ENCODE measurements at regions not wholly inside any gene's neighbourhood (a gene's known extent, or its start where the extent isn't known, plus 50 kb on each side); places are given as distances from the start of the nearest gene placed in this dataset.

DNA sequence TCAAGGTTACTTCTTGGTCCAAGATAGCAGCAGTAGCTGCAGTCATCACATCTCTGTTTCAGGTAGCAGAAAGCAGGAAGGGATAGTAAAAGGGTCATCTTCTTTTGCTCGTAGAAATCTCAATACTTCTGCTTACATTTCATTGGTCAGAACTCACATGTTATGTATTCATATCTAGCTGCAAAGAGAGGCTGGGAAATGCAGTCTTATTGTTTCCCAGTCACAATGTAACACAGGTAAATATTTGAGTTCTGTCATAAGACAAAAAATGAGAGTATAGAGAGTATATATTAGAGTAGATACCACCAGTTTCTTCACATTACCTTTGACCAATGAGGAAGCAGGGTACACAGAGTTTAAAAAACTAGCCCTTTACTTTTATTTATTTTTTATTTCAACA is 132.4 kb upstream of the ITGA6 start:
- CTCF ChIA-PET: interaction anchor here (0.6 kb wide), 1 partner anchor 28 kb away, joined by 3 read pairs; no protein-coding TSS in a partner anchor
- Histone ChIP-seq H3K4me3 (ENCODE audit: low read depth, low read length, poor library complexity, severe bottlenecking) (no peak overlapping the region), H3K36me3 (ENCODE audit: insufficient read depth, low read length, poor library complexity, severe bottlenecking) (no peaks in the 10 kb centered on the region), H3K4me1 (ENCODE audit: insufficient read depth, low read length, poor library complexity, severe bottlenecking) (peaks cover 9% of the 10 kb centered on the region), H3K27ac (ENCODE audit: low read depth, low read length, poor library complexity, severe bottlenecking) (no peak overlapping the region), H3K9me3 (ENCODE audit: low read depth, low read length, poor library complexity, severe bottlenecking) (no peaks in the 10 kb centered on the region), H3K27me3 (replicated peaks; ENCODE audit: insufficient read depth, low read depth, low read length, poor library complexity) (no peaks in the 10 kb centered on the region)
- no peak for TF ChIP-seq EZH2 (IDR thresholded peaks at IDR 0.05; ENCODE audit: borderline replicate concordance, low read depth, low read length, poor library complexity, severe bottlenecking)
- no peak for TF ChIP-seq CTCF (conservative IDR thresholded peaks at IDR 0.05; ENCODE audit: low read depth, low read length)
- no TSS peak for BruUV-seq (replicated peaks)
- POLR2A ChIA-PET (ENCODE audit: low non-redundant PET): no interaction called here
- no peak for DNase-seq (ENCODE audit: low spot score)
- intact Hi-C loops (cut with micrococcal nuclease; ENCODE audit: unreplicated experiment): no loop called here

DNA sequence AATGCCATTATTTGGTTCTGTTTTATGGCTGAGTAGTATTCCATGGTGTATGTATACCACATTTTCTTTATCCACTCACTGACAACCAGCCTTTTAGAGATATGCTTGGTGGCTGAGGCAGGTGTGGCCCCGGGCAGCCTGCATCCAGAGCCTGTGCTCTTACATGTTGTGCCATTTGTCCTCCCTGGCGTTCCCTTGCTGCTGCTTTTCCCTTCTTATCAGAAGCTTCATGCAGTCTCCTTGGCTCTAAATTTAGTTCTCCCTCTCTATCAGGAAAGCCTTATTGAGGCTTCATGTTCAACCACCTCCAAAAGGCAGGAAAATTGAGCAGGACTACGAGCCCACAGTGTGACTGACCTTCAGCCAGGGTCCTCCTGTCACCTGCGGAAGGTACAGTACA is 131.7 kb upstream of the ITGA6 start:
- ChIA-PET POLR2A (ENCODE audit: low non-redundant PET) (no interaction called here), CTCF (interaction anchor here (0.6 kb wide), 1 partner anchor 27 kb away, joined by 3 read pairs; no protein-coding TSS in a partner anchor)
- no peaks in the 10 kb centered on the region for H3K36me3 ChIP-seq (ENCODE audit: insufficient read depth, low read length, poor library complexity, severe bottlenecking)
- DNase-seq (ENCODE audit: low spot score): no peak
- H3K9me3 ChIP-seq (ENCODE audit: low read depth, low read length, poor library complexity, severe bottlenecking): no peaks in the 10 kb centered on the region
- TF ChIP-seq CTCF (conservative IDR thresholded peaks at IDR 0.05; ENCODE audit: low read depth, low read length) (no peak), EZH2 (IDR thresholded peaks at IDR 0.05; ENCODE audit: borderline replicate concordance, low read depth, low read length, poor library complexity, severe bottlenecking) (no peak)
- peaks cover 9% of the 10 kb centered on the region for H3K4me1 ChIP-seq (ENCODE audit: insufficient read depth, low read length, poor library complexity, severe bottlenecking)
- intact Hi-C loops (cut with micrococcal nuclease; ENCODE audit: unreplicated experiment): no loop called here
- no peaks in the 10 kb centered on the region for H3K27me3 ChIP-seq (replicated peaks; ENCODE audit: insufficient read depth, low read depth, low read length, poor library complexity)
- no peak overlapping the region for H3K4me3 ChIP-seq (ENCODE audit: low read depth, low read length, poor library complexity, severe bottlenecking)
- no peak overlapping the region for H3K27ac ChIP-seq (ENCODE audit: low read depth, low read length, poor library complexity, severe bottlenecking)
- BruUV-seq (replicated peaks): no TSS peak

DNA sequence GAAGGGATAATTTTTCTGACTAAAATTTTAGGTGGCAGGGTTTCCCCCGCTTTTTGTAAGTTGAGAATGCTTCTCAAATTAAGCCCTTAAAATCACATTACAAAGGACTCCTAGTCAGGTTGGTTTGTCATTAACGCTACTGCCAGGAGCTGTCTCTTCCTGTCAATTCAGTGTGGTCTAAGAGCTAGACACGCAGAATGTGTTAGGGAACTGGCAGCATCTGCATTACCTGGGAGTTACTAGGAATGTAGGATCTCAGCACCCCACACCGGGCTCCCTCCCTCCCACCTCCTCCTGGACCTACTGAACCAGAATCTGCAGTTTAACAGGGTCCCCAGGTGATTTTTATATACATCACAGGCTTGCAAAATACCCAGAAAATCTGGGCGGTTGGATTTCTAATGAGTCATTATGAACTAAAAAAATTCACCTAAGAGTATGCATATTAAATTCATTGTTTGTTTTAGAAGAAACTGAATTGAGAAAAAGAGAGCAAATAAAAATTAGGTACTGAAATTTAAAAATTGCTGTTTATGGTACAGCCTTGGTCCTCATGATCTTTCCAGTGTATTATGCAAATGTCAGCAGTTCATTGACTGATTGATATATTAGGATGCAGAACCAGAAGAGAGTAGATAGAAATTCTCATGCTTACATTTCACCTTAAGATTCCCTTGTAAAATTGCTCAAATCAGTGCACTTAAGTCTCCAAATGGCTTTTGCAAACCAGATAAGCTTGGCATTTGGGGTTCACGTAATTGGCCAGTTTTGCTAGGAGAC is 130.9 kb upstream of the ITGA6 start:
- Histone ChIP-seq H3K36me3 (ENCODE audit: insufficient read depth, low read length, poor library complexity, severe bottlenecking) (no peaks in the 10 kb centered on the region), H3K4me3 (ENCODE audit: low read depth, low read length, poor library complexity, severe bottlenecking) (no peak overlapping the region), H3K27ac (ENCODE audit: low read depth, low read length, poor library complexity, severe bottlenecking) (no peak overlapping the region), H3K9me3 (ENCODE audit: low read depth, low read length, poor library complexity, severe bottlenecking) (no peaks in the 10 kb centered on the region), H3K27me3 (replicated peaks; ENCODE audit: insufficient read depth, low read depth, low read length, poor library complexity) (no peaks in the 10 kb centered on the region), H3K4me1 (ENCODE audit: insufficient read depth, low read length, poor library complexity, severe bottlenecking) (peaks cover 9% of the 10 kb centered on the region)
- TF ChIP-seq EZH2 (IDR thresholded peaks at IDR 0.05; ENCODE audit: borderline replicate concordance, low read depth, low read length, poor library complexity, severe bottlenecking) (no peak), CTCF (conservative IDR thresholded peaks at IDR 0.05; ENCODE audit: low read depth, low read length) (no peak)
- ChIA-PET POLR2A (ENCODE audit: low non-redundant PET) (no interaction called here), CTCF (no interaction called here)
- intact Hi-C loops (cut with micrococcal nuclease; ENCODE audit: unreplicated experiment): no loop called here
- no TSS peak for BruUV-seq (replicated peaks)
- no peak for DNase-seq (ENCODE audit: low spot score)
